Fibroblast of lung (primary cell): ENCODE measurements at regions not wholly inside any gene's neighbourhood (a gene's known extent, or its start where the extent isn't known, plus 50 kb on each side); places are given as distances from the start of the nearest gene placed in this dataset.

Source experiments
- EZH2 ChIP-seq: IDR thresholded peaks from 2 replicates; pipeline ENCODE4 v1.5.1; 2012; ENCODE audit warnings: low read length, control low read depth, mild to moderate bottlenecking; ENCODE audit errors: missing control alignments
- TF ChIP-seq, protein P1 (sequence below), 2 donors: IDR thresholded peaks in 1 of 2; conservative IDR thresholded peaks in 1 of 2; 1 replicate in 1 of 2; 2 replicates in 1 of 2; pipeline ENCODE4 v1.5.1; 2011 to 2012; ENCODE audit warnings: low read length in 2 of 2, control low read depth in 1 of 2, inconsistent platforms in 1 of 2, low read depth in 1 of 2, mild to moderate bottlenecking in 1 of 2

DNA sequence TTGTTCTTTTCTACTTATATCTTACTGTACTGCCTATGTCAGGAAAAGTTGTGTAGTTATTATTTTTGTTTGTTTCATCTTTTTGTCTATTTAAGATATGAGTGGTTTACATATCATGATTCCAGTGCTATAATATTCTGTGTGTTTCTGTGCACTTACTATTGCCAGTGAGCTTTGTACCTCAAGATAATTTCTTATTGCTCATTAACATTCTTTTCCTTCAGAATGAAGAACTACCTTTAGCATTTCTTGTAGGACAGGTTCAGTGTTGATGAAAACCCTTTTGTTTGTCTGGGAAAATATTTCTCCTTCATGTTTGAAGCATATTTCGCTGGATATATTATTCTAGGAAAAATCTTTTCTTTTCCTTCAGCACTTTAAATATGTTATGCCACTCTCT lies 452.7 kb upstream of the FAT3 start:
- TF ChIP-seq, protein P1, sequence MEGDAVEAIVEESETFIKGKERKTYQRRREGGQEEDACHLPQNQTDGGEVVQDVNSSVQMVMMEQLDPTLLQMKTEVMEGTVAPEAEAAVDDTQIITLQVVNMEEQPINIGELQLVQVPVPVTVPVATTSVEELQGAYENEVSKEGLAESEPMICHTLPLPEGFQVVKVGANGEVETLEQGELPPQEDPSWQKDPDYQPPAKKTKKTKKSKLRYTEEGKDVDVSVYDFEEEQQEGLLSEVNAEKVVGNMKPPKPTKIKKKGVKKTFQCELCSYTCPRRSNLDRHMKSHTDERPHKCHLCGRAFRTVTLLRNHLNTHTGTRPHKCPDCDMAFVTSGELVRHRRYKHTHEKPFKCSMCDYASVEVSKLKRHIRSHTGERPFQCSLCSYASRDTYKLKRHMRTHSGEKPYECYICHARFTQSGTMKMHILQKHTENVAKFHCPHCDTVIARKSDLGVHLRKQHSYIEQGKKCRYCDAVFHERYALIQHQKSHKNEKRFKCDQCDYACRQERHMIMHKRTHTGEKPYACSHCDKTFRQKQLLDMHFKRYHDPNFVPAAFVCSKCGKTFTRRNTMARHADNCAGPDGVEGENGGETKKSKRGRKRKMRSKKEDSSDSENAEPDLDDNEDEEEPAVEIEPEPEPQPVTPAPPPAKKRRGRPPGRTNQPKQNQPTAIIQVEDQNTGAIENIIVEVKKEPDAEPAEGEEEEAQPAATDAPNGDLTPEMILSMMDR (conservative IDR thresholded peaks at IDR 0.05 in 1 of 2, IDR thresholded peaks at IDR 0.05 in 1 of 2; ENCODE audit: low read depth in 1 of 2, low read length in 2 of 2) = no peak
- TF ChIP-seq EZH2 = no peak
